A549 (cell line): ENCODE measurements at regions not wholly inside any gene's neighbourhood (a gene's known extent, or its start where the extent isn't known, plus 50 kb on each side); places are given as distances from the start of the nearest gene placed in this dataset.
A peak's percentile ranks its signal among the peaks of the same experiment; 100 is the strongest.

Experiments
- ATAC-seq, 2 experiments: fragments of 200-7000 bp in 1 of 2; fragments of >200 bp in 1 of 2; cut with Nextera tagmentation in 1 of 2; cut with Tn5 transposase in 1 of 2; 3 replicates each; pipeline versions ENCODE4 v1.8.0 to v1.9.1; 2018 to 2020; ENCODE audit warnings: mild to moderate bottlenecking in 1 of 2, moderate library complexity in 1 of 2
- CTCF ChIA-PET: fragments of 300-600 bp; sonication (Branson Sonifier 250); formaldehyde crosslinking; extraction: SDS; loops from one replicate; lab custom pipeline; 2021; ENCODE audit warnings: antibody characterized with exemption, inconsistent platforms; lab: Yijun Ruan, JAX
- POLR2A ChIA-PET: fragments of 350-600 bp; formaldehyde crosslinking; extraction: SDS; loops from one replicate; lab custom pipeline; 2021; ENCODE audit warnings: antibody characterized with exemption, inconsistent platforms; lab: Yijun Ruan, JAX
- DNase-seq, 2 experiments: peaks; one replicate each; pipeline versions ENCODE4 v3.0.0 to v3.0.0-alpha.2; 2011 to 2016; ENCODE audit warnings: low read depth in 1 of 2, low spot score in 1 of 2
- FAIRE-seq: peaks from 2 replicates; lab custom pipeline; 2011; peaks lifted over from hg19 to GRCh38; lab: Jason Lieb, UNC
- H3K27ac ChIP-seq, 2 experiments: fragments of >200 bp; sonication (Bioruptor Twin); formaldehyde crosslinking; 3 replicates each; pipeline ENCODE4 v1.5.1; 2016 to 2017
- H3K4me1 ChIP-seq: fragments of >200 bp; sonication (Bioruptor Twin); formaldehyde crosslinking; 3 replicates; pipeline ENCODE4 v1.6.1; 2016
- H3K4me2 ChIP-seq: fragments of >200 bp; sonication (Bioruptor Twin); formaldehyde crosslinking; 3 replicates; pipeline ENCODE4 v1.6.1; 2016
- H3K4me3 ChIP-seq: fragments of >200 bp; sonication (Bioruptor Twin); formaldehyde crosslinking; 3 replicates; pipeline ENCODE4 v1.5.1; 2016
- H3K9me3 ChIP-seq: fragments of >200 bp; sonication (Bioruptor Twin); formaldehyde crosslinking; 3 replicates; pipeline ENCODE4 v1.6.1; 2016
- CBX8 ChIP-seq: fragments of 200-600 bp; sonication (generic); IDR thresholded peaks from 2 replicates; pipeline ENCODE4 v1.6.1; 2016
- CHD2 ChIP-seq: fragments of 150-350 bp; IDR thresholded peaks from 2 replicates; pipeline ENCODE4 v1.6.1; 2014; ENCODE audit warnings: low read length; ENCODE audit not compliant: partially characterized antibody
- EHF ChIP-seq: fragments of 250-450 bp; sonication (Bioruptor Pico); IDR thresholded peaks from 2 replicates; pipeline ENCODE4 v1.5.0; 2020; ENCODE audit warnings: mild to moderate bottlenecking
- EHMT2 ChIP-seq: fragments of 200-600 bp; sonication (generic); IDR thresholded peaks from 2 replicates; pipeline ENCODE4 v1.6.1; 2016; ENCODE audit warnings: antibody characterized with exemption, low read depth, mild to moderate bottlenecking, moderate library complexity
- ESRRA ChIP-seq: fragments of 150-350 bp; IDR thresholded peaks from 2 replicates; pipeline ENCODE4 v1.6.1; 2014; ENCODE audit warnings: mild to moderate bottlenecking, low read length, borderline replicate concordance
- FOSB ChIP-seq: fragments of 250-450 bp; sonication (Bioruptor Pico); IDR thresholded peaks from 2 replicates; pipeline ENCODE4 v1.5.0; 2020; ENCODE audit warnings: mild to moderate bottlenecking, moderate library complexity
- FOSL2 ChIP-seq, 2 experiments: fragments of 450-650 bp in 1 of 2; fragments of >200 bp in 1 of 2; sonication (Bioruptor Twin) in 1 of 2; formaldehyde crosslinking; IDR thresholded peaks; 2 replicates each; pipeline versions ENCODE4 v1.5.0 to v1.6.1; 2016 to 2020; ENCODE audit warnings: mild to moderate bottlenecking in 1 of 2, moderate library complexity in 1 of 2
- FOXS1 ChIP-seq: fragments of 250-450 bp; sonication (Bioruptor Pico); IDR thresholded peaks from 2 replicates; pipeline ENCODE4 v1.5.0; 2020; ENCODE audit warnings: mild to moderate bottlenecking, moderate library complexity
- GATA3 ChIP-seq: IDR thresholded peaks from 2 replicates; pipeline ENCODE4 v1.6.1; 2012; ENCODE audit warnings: borderline replicate concordance
- HOXA7 ChIP-seq: fragments of 250-450 bp; sonication (Bioruptor Pico); IDR thresholded peaks from 2 replicates; pipeline ENCODE4 v1.5.0; 2020; ENCODE audit warnings: mild to moderate bottlenecking, moderate library complexity
- HOXB13 ChIP-seq: fragments of 250-450 bp; sonication (Bioruptor Pico); IDR thresholded peaks from 2 replicates; pipeline ENCODE4 v1.5.0; 2020; ENCODE audit warnings: low read depth, mild to moderate bottlenecking, moderate library complexity
- HOXB5 ChIP-seq: fragments of 250-450 bp; sonication (Bioruptor Pico); IDR thresholded peaks from 2 replicates; pipeline ENCODE4 v1.5.0; 2020; ENCODE audit warnings: mild to moderate bottlenecking, moderate library complexity
- JUNB ChIP-seq: fragments of >200 bp; sonication (Bioruptor Twin); formaldehyde crosslinking; IDR thresholded peaks from 2 replicates; pipeline ENCODE4 v1.6.1; 2016
- MAZ ChIP-seq: fragments of 150-350 bp; IDR thresholded peaks from 2 replicates; pipeline ENCODE4 v1.6.1; 2014; ENCODE audit warnings: antibody characterized with exemption, low read depth, low read length, borderline replicate concordance
- MYC ChIP-seq: IDR thresholded peaks from 2 replicates; pipeline ENCODE4 v1.6.1; 2012; ENCODE audit warnings: mild to moderate bottlenecking, inconsistent platforms, low read length, improper control_type of control experiment, borderline replicate concordance
- PHF8 ChIP-seq: fragments of 200-600 bp; sonication (generic); IDR thresholded peaks from 2 replicates; pipeline ENCODE4 v1.6.1; 2016; ENCODE audit warnings: low read depth, mild to moderate bottlenecking, antibody characterized with exemption, moderate library complexity, borderline replicate concordance
- RARB ChIP-seq: fragments of 250-450 bp; sonication (Bioruptor Pico); IDR thresholded peaks from 2 replicates; pipeline ENCODE4 v1.8.0; 2021; ENCODE audit warnings: mild to moderate bottlenecking, moderate library complexity
- RCOR1 ChIP-seq: fragments of 150-350 bp; IDR thresholded peaks from 2 replicates; pipeline ENCODE4 v1.6.1; 2014; ENCODE audit warnings: antibody characterized with exemption, low read length, low read depth
- RFX5 ChIP-seq: fragments of 450-650 bp; IDR thresholded peaks from 2 replicates; pipeline ENCODE4 v1.7.1; 2014; ENCODE audit warnings: antibody characterized with exemption, mild to moderate bottlenecking, moderate library complexity
- TP53 ChIP-seq: fragments of 250-450 bp; sonication (Bioruptor Pico); IDR thresholded peaks from 2 replicates; pipeline ENCODE4 v1.5.0; 2021; ENCODE audit warnings: mild to moderate bottlenecking, moderate library complexity
- ZNF302 ChIP-seq: fragments of 250-450 bp; sonication (Bioruptor Pico); IDR thresholded peaks from 2 replicates; pipeline ENCODE4 v1.9.0; 2021; ENCODE audit warnings: inconsistent platforms, mild to moderate bottlenecking, moderate library complexity
- WGBS: methylation state at CpG from one replicate; pipeline ENCODE4 v1.1.6; 2017; ENCODE audit errors: missing lambda C conversion rate; 5-methylcytosine and 5-hydroxymethylcytosine counted together
- TF ChIP-seq, protein P1 (sequence below): IDR thresholded peaks from 2 replicates; pipeline ENCODE4 v1.6.1; 2012; ENCODE audit warnings: low read depth, borderline replicate concordance
- TF ChIP-seq, protein P2 (sequence below): fragments of 200-600 bp; sonication (generic); IDR thresholded peaks from 2 replicates; pipeline ENCODE4 v1.6.1; 2016; ENCODE audit warnings: antibody characterized with exemption, mild to moderate bottlenecking, moderate library complexity
- TF ChIP-seq, protein P3 (sequence below): fragments of 250-450 bp; sonication (Bioruptor Pico); IDR thresholded peaks from 2 replicates; pipeline ENCODE4 v1.5.0; 2020; ENCODE audit warnings: low read depth, mild to moderate bottlenecking, moderate library complexity
- TF ChIP-seq, protein P4 (sequence below): fragments of 250-450 bp; sonication (Bioruptor Pico); IDR thresholded peaks from 2 replicates; pipeline ENCODE4 v1.5.0; 2021; ENCODE audit warnings: mild to moderate bottlenecking, moderate library complexity, borderline replicate concordance

DNA sequence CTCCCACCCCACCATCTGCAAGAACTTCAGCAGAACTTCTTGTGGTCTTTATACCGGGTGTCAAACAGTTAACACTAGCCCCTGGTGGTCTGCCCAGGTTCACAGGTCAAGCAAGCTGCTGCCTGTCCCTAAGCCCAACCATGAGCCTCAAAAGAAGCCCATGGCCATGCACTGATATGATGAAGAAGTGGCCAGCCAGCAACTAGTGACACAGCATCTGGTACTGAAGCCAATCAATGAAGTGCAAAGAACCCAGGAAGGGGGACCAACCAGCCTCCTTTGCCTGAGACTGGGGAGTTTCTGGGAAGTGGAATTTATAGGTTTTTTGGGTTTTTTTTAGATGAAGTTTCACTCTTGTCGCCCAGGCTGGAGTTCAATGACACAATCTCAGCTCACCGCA is 127.8 kb downstream of the MAFB start:
- Histone ChIP-seq H3K4me2 (no peak overlapping the region), H3K9me3 (no peaks in the 10 kb centered on the region), H3K27ac (no peak overlapping the region), H3K4me3 (no peak overlapping the region), H3K4me1 (peaks cover 38% of the 10 kb centered on the region)
- FAIRE-seq (no peak), DNase-seq (no peak), ATAC-seq (no peak)
- 46% methylated on average over 3 of the region's 3 CpGs for WGBS
- POLR2A ChIA-PET, result no interaction called here
- TF ChIP-seq RCOR1 (no peak), RFX5 (0 out of 2 replicates have a peak, but pooled peaks have one; percentile 70)
- CTCF ChIA-PET, result no interaction called here

DNA sequence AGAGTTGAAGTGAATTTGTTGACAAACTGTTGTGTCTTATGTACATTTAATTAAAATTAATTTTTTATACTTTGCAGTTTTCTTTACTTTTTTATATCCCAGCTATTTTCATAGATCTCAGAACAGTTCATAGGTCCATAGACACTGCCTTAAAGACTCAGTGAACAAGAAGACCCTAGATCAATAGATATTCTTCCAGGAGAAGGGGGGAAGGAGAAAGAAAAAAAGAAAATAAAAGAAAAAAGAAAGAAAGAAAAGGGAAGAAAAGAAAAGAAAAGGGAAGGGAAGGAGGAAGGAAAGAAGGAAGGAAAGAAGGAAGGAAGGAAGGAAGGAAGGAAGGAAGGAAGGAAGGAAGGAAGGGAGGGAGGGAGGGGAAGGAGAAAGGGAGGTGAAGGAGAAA is 130.8 kb downstream of the MAFB start:
- no peak for FAIRE-seq
- POLR2A ChIA-PET, result no interaction called here
- CTCF ChIA-PET, result no interaction called here

DNA sequence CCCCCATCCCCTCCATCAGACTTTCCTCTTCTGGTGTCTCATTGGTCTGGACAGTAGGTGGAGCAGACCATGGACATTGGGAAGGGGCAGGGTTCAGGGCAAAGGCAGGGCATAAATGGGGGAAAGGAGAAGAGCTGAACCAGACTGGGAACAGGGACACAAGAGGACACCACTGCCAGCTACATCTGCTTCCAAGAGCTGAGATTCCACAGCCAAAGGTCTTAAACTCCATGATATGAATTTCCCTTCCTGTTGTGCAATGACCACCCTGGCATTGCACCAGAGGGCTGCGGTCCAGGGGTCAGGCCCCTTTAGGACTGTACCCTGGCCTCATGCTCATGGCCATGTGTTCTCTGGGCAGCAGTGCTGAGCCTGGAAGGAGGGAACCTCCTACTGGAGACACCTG is 137.9 kb downstream of the MAFB start:
- Histone ChIP-seq H3K4me2 (no peak overlapping the region), H3K27ac (no peak overlapping the region), H3K9me3 (no peaks in the 10 kb centered on the region), H3K4me1 (no peaks in the 10 kb centered on the region), H3K4me3 (no peak overlapping the region)
- ATAC-seq (no peak), FAIRE-seq (no peak), DNase-seq (no peak)
- ChIA-PET POLR2A (no interaction called here), CTCF (no interaction called here)
- 78% methylated on average over 1 of the region's 1 CpG for WGBS
- TF ChIP-seq FOSB (CRISPR knock-in tag), result no peak
- no peak for TF ChIP-seq RFX5
- TF ChIP-seq PHF8, result no peak
- TF ChIP-seq MYC, result no peak
- no peak for TF ChIP-seq MAZ
- TF ChIP-seq RARB (CRISPR knock-in tag), result no peak
- TF ChIP-seq EHF, result no peak
- no peak for TF ChIP-seq FOSL2 (IDR thresholded peaks at IDR 0.05)
- TF ChIP-seq FOSL2 (CRISPR knock-in tag; IDR thresholded peaks at IDR 0.05), result no peak
- TF ChIP-seq FOXS1 (CRISPR knock-in tag), result no peak
- TF ChIP-seq JUNB, result no peak
- no peak for TF ChIP-seq TP53 (CRISPR knock-in tag)
- TF ChIP-seq GATA3, result no peak
- TF ChIP-seq CHD2, result no peak

More for the DNA sequence above, 130.8 kb downstream of the MAFB start:
- Histone ChIP-seq H3K4me3 (no peak overlapping the region), H3K4me2 (no peak overlapping the region), H3K27ac (no peak overlapping the region), H3K9me3 (no peaks in the 10 kb centered on the region), H3K4me1 (peaks cover 16% of the 10 kb centered on the region)
- DNase-seq (no peak), ATAC-seq (no peak)
- TF ChIP-seq EHMT2, result no peak
- TF ChIP-seq EHF, result no peak
- TF ChIP-seq ZNF302, result no peak
- TF ChIP-seq HOXA7 (CRISPR knock-in tag), result no peak
- no peak for TF ChIP-seq RARB (CRISPR knock-in tag)

DNA sequence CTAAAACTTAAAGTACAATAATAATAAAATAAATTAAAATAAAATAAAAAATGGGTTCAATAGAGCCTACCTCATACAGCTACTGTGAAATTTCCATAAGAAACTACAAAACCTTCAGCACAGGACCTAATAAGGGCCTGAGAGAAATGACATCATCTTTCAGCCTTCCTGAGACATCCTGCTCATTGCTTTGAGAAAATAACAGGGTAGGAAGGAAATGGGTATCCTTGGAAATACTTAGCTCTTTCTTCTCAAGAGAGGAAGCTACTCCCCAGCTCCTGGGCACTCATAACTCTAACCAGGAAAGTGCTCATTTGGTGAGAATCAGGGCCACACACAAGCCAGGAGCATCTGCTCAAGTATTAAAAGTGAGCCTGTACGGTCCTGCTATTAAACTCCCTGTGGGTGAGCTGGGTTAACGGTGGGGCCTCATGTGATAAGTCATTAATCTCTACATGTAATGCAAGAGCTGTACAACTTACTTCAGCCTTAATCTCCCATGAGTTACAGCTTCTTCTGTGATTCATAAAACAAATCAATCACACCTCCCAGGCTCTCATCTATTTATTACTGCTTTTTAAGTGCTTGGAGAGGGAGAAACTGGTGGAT is 141.4 kb downstream of the MAFB start:
- no peak for FAIRE-seq
- TF ChIP-seq, protein P1, sequence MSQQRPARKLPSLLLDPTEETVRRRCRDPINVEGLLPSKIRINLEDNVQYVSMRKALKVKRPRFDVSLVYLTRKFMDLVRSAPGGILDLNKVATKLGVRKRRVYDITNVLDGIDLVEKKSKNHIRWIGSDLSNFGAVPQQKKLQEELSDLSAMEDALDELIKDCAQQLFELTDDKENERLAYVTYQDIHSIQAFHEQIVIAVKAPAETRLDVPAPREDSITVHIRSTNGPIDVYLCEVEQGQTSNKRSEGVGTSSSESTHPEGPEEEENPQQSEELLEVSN, result no peak
- TF ChIP-seq, protein P2, sequence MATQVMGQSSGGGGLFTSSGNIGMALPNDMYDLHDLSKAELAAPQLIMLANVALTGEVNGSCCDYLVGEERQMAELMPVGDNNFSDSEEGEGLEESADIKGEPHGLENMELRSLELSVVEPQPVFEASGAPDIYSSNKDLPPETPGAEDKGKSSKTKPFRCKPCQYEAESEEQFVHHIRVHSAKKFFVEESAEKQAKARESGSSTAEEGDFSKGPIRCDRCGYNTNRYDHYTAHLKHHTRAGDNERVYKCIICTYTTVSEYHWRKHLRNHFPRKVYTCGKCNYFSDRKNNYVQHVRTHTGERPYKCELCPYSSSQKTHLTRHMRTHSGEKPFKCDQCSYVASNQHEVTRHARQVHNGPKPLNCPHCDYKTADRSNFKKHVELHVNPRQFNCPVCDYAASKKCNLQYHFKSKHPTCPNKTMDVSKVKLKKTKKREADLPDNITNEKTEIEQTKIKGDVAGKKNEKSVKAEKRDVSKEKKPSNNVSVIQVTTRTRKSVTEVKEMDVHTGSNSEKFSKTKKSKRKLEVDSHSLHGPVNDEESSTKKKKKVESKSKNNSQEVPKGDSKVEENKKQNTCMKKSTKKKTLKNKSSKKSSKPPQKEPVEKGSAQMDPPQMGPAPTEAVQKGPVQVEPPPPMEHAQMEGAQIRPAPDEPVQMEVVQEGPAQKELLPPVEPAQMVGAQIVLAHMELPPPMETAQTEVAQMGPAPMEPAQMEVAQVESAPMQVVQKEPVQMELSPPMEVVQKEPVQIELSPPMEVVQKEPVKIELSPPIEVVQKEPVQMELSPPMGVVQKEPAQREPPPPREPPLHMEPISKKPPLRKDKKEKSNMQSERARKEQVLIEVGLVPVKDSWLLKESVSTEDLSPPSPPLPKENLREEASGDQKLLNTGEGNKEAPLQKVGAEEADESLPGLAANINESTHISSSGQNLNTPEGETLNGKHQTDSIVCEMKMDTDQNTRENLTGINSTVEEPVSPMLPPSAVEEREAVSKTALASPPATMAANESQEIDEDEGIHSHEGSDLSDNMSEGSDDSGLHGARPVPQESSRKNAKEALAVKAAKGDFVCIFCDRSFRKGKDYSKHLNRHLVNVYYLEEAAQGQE, result no peak
- TF ChIP-seq RARB (CRISPR knock-in tag), result no peak
- TF ChIP-seq, protein P3, sequence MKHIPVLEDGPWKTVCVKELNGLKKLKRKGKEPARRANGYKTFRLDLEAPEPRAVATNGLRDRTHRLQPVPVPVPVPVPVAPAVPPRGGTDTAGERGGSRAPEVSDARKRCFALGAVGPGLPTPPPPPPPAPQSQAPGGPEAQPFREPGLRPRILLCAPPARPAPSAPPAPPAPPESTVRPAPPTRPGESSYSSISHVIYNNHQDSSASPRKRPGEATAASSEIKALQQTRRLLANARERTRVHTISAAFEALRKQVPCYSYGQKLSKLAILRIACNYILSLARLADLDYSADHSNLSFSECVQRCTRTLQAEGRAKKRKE (CRISPR knock-in tag), result no peak
- no peak for TF ChIP-seq ESRRA
- TF ChIP-seq FOSB (CRISPR knock-in tag), result no peak
- no peak for TF ChIP-seq CBX8
- no peak for TF ChIP-seq HOXB5 (CRISPR knock-in tag)
- TF ChIP-seq, protein P4, sequence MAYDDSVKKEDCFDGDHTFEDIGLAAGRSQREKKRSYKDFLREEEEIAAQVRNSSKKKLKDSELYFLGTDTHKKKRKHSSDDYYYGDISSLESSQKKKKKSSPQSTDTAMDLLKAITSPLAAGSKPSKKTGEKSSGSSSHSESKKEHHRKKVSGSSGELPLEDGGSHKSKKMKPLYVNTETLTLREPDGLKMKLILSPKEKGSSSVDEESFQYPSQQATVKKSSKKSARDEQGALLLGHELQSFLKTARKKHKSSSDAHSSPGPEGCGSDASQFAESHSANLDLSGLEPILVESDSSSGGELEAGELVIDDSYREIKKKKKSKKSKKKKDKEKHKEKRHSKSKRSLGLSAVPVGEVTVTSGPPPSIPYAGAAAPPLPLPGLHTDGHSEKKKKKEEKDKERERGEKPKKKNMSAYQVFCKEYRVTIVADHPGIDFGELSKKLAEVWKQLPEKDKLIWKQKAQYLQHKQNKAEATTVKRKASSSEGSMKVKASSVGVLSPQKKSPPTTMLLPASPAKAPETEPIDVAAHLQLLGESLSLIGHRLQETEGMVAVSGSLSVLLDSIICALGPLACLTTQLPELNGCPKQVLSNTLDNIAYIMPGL, result no peak
- no peak for TF ChIP-seq MYC
- TF ChIP-seq HOXB13, result no peak

More for the DNA sequence above, 141.4 kb downstream of the MAFB start:
- WGBS, result 6% methylated on average over 2 of the region's 2 CpGs
- no peak overlapping the region for H3K4me3 ChIP-seq
- no peak overlapping the region for H3K4me2 ChIP-seq
- ATAC-seq (no peak), DNase-seq (no peak)
- H3K9me3 ChIP-seq, result no peaks in the 10 kb centered on the region
- no peak overlapping the region for H3K27ac ChIP-seq
- H3K4me1 ChIP-seq, result no peaks in the 10 kb centered on the region
- ChIA-PET CTCF (no interaction called here), POLR2A (no interaction called here)
